HCEC 1CT (cell line): ENCODE measurements at regions not wholly inside any gene's neighbourhood (a gene's known extent, or its start where the extent isn't known, plus 50 kb on each side); places are given as distances from the start of the nearest gene placed in this dataset.
A peak's percentile ranks its signal among the peaks of the same experiment; 100 is the strongest.

Experiments
- DNase-seq: peaks from one replicate; pipeline ENCODE4 v3.0.0-alpha.2; 2017

DNA sequence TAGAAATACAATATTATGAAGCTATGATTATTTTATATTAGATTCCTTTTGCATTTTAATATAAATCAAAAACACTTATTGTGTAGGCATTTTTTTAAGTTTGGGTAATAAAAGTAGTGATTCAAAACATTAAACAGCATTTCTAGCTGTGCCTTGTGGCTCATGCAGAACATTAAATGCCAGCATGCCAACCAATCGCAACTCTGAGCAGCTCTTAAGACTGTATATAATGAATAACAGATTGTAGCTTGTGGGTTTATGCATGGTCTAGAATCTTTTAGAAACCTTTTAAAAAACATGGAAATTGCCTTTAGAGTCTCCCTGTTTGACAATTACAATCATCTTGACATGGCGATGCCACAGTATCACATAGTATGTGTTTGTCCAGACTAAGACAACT lies 903.8 kb downstream of the EFNA5 start:
- DNase-seq, result no peak

- DNase-seq, result peak; percentile 15
Observed at GRCh38 chr5:106759581-106759980, 911.2 kb downstream of the EFNA5 start.

GRCh38 chr5:106759152-106759551 lies 911.6 kb downstream of the EFNA5 start:
- no peak for DNase-seq

GRCh38 chr5:106757672-106758071 lies 913.1 kb downstream of the EFNA5 start:
- no peak for DNase-seq

DNA sequence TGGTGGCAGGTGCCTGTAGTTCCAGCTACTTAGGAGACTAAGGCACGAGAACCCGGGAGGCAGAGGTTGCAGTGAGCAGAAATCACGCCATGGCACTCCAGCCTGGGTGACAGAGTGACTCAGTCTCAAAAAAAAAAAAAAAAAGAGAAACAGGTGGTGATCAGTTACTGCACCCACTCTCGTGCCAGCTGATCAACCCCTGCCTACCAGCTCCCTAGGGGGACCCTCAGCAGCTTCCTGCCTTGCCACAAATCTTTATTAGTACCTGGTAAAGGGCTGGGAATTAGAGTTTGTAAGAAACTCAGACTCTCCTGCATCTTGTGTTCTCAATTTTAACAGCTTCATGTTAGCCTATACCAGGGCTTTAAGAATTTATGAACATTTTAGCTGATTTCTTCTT lies 914.9 kb downstream of the EFNA5 start:
- DNase-seq, result no peak

DNA sequence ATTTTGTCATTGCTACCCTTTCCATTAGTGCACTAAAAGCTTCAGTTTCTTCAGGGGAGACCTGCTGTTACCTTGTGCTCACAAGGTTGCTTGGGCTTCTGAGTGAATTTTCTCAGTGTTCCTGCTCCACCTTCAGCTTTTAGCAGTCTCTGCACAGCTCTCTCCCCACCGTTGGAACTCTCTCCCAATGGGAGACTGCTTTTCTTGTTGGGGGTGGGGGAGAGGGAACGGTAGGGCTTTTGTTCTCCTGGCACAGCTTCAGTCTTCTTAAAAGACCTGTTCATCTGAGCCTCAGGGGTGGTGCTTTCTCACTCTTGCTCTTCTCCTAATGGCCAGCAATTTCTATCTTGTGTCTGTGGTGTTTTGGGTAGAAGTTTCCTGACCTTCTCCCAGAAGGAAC lies 915.7 kb downstream of the EFNA5 start:
- DNase-seq, result no peak

DNA sequence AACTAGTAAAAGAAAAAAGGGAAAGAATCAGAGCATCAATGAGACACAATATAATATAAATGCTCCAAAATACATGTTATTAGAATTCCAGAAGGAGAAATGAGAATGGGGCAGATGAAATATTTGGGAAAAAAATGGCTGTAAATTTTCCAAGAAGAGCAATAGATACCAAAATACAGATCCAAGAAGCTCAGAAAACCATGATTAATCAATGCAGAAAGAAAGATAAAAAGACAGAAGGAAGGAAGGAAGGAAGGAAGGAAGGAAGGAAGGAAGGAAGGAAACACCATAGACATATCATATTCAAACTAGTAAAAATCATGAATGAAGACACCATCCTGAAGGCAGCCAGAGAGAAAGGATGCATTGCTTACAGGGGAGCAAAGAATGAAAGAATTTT lies 920.9 kb downstream of the EFNA5 start:
- no peak for DNase-seq

DNA sequence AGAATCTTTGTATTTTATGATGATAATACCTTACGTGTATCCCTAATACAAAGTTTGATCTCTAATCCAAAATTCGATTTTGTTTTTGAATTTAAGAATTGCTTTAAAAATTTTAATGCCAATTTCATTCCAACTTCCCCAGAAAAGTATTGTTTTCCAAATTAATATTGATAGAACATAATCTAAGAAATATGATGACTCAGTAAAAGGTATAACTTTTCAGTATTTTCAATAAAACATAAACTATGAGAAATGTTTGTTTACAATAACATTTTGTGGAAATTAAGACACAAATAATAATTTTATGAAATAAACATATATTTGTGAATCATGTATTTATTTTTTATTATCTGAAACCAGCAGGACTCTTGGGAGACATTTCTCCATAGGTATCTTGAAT lies 931.6 kb downstream of the EFNA5 start:
- DNase-seq, result no peak

DNA sequence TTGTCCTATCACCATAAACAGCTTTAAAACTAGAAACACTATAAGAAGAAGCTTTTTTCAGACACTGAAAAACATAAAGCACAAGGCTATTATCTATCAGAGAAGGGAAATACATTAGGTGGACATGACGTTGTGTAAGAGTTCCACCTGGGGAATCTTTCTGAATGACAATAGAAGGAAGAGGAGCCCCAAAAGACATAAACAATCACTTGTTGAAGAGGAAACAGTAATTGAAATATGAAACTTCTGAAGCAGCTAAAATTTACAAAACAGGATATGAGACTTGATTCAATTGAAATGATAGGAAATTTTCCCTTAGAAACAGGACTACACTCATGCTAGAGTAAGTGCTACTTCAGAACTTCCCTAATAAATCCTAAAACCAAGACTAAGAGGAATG lies 933.6 kb downstream of the EFNA5 start:
- no peak for DNase-seq

DNA sequence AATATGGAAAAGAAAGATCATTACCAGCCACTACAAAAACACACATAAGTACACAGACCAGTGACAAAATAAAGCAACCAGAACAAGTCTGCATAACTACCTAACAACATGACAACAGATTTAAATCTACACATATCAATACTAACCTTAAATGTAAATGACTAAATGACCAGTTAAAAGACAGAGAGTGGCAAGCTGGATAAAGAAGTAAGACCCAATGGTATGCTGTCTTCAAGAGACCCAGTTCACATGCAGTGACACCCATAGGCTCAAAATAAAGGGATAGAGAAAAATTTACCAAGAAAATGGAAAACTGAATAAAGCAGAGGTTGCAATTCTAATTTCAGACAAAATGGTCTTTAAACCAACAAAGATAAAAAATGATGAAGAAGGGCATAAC lies 938.1 kb downstream of the EFNA5 start:
- DNase-seq, result no peak

DNA sequence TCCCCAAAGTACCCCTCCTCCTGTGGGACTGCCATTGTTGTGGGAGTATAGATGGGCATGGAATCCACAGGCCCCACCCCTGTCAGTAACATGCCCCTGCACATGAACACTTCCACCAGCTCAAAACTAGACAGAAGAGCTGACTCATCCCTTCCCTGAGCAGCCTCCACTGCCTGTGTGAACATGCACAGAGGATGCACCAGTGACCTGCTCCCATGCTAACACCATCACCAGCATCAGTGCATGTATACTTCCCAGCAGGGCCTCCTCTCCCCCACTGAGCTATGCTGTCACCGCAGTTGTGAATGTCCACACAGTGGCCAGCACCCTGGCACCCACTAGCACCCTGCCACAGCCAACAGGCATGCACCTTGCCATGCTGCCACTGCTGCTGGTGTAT lies 939.8 kb downstream of the EFNA5 start:
- no peak for DNase-seq

DNA sequence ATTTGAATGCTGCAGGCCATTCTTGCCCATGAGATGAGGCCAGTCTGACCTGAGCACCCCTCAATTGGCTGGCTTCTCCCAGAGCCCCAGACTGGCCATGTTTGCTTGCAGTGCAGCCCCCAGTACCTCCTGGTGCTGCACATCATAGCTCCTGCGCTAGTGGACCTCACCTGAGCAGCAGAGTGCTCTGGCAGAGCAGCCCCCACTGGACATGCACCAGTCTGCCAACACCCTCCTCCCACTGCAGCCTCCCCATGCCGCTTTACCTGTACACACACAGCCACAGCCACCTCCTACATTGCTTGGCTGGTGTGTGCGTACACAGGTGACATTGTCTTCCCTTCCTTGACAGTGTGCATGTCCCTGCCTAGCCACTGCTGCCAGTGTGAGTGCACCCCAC lies 940.2 kb downstream of the EFNA5 start:
- DNase-seq, result no peak

- DNase-seq, result no peak
Observed at GRCh38 chr5:106728208-106728607, 942.5 kb downstream of the EFNA5 start.

DNA sequence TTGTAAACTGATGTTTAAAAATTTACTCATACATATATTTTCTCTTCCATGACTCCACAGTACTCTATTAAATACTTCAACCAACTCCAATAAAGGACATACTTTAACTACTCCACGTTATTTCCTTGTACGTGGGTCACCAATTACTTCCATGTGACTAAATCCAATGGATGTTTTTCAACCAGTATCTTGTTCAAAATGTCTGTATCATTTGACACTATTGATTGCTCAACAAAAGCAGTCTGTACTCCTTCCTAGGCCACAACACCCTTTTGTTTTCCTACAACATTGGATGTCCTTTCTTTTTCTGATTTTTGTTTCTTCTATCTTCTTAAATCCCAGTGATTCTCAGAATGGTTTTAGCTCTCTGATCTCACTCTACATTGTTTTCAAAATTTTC lies 943.7 kb downstream of the EFNA5 start:
- no peak for DNase-seq

GRCh38 chr5:106720367-106720766 lies 950.4 kb downstream of the EFNA5 start:
- no peak for DNase-seq

DNA sequence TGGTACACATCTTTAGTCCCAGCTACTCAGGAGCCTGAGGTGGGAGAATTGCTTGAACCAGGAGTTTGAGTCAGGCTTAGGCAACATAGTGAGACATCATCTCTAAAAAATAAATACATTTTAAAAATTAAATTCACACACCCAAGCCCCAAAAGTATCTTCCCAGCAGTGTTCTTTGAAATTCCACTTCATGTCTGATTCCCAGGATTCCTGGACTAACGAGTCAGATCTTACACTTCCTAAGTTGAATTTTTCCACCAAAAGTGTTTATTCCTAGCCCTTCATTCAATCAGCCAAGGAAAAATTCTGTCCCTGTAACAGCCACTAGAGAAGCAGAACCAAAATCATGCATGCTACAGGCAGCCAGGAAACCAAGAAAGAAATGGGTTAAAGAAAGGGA lies 970.9 kb downstream of the EFNA5 start:
- DNase-seq, result no peak

DNA sequence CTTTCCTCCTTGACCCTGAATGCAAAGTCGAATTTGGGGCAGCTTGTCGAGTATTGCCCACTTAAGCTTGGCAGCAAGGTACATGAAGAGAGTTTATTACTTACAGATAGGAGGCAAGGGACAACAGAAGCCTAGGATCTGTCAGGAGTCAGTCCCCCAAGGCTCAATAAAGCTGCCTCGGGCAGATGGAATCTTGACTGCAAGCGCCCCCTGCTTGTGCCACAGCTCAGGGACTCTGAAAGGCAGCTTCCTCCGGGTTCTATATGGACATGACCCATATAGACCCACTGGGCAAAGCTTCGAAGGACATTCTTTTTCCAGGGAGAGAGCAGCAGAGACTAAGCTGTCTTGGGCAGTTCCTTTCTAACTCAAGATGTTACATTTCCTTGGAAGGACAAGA lies 971.5 kb downstream of the EFNA5 start:
- no peak for DNase-seq

DNA sequence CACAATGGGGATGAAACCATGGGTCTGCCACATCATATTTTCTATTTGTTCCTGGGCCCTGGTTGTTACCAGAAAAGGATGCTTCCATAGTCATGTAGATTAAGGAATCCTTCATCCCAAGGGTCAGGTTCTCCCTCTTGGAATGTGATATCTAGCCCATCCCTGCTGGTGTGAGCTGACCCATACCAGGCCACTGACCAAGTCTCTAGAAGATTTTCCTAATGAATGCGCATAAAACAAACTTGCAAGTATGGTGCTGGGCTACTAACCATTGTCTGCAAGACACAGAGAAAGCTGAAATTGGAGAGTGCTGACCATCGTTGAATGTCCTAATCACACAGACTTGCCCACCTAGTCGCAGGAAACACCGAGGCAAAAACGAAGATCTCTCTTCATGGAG lies 972.6 kb downstream of the EFNA5 start:
- no peak for DNase-seq

GRCh38 chr5:106691701-106692100 lies 979.0 kb downstream of the EFNA5 start:
- peak; percentile 21 for DNase-seq

- DNase-seq, result no peak
Observed at GRCh38 chr5:106690585-106690984, 980.2 kb downstream of the EFNA5 start.

- DNase-seq, result peak; percentile 7
Observed at GRCh38 chr5:106680330-106680729, 990.4 kb downstream of the EFNA5 start.

GRCh38 chr5:106677057-106677456 lies 993.7 kb downstream of the EFNA5 start:
- DNase-seq, result no peak

DNA sequence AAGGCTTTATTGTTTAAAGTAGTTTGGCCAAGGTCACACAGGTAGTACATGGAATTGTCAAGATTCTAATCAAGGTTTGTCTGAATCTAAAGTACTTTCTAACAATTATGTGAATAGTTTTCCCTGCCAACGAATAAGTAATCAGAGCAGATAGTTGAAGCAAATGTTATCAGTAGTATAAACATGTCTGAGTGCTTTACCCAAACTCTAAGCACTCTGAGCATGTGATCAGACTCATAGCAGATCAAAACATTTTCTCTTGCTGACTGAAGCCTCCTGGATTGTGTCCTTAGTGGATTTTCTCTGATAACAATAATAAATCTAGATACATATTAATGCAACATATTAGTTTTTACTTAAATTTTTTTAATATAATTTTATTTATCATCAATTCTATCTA lies 995.0 kb downstream of the EFNA5 start:
- DNase-seq, result no peak

DNA sequence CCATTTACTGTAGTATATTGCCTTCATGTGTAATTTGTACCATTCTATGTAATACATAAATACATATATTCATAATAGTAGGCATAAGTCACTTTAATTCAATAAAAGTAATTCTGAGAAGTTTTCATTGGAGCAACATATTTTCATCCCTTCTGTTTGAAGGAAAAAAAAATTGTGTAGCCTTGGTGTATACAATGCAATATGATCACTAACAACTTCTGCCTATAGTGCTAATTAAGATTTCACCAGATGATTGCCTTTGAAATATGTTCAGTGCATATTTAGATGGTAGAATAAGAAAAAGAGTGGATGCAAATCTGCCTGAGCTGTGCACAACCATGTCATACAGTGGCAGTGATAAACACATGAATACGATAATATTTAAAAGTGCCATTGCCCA lies 996.8 kb downstream of the EFNA5 start:
- DNase-seq, result no peak

GRCh38 chr5:106661866-106662265 lies 1008.9 kb downstream of the EFNA5 start:
- no peak for DNase-seq

DNA sequence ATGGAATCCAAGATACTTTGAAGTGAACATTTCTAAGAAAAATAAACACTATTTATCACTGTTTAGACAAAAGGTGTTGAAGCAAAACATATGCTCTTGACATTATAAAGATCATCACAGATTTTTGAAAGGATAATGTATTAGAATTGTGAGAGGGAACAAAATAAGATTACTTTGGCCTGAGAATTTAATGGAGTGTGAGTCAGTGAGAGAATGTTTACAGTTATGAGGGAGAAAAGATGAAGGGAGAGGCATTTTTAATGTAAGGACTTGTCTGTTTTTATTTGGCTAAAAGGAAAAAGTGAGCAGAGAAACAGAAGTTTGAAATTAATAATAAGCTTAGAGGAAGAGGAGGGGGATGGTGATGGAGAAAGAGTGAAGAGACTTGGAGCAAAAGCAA lies 1010.1 kb downstream of the EFNA5 start:
- DNase-seq, result no peak
